DND-41 (cell line): ENCODE measurements at regions not wholly inside any gene's neighbourhood (a gene's known extent, or its start where the extent isn't known, plus 50 kb on each side); places are given as distances from the start of the nearest gene placed in this dataset.

Source experiments
- EZH2 ChIP-seq: IDR thresholded peaks from 3 replicates; pipeline ENCODE4 v1.6.1; 2012; ENCODE audit warnings: borderline replicate concordance, low read depth, mild to moderate bottlenecking, moderate library complexity, low read length, inconsistent platforms; ENCODE audit not compliant: severe bottlenecking
- TF ChIP-seq, protein P1 (sequence below): IDR thresholded peaks from 2 replicates; pipeline ENCODE4 v1.5.1; 2012; ENCODE audit warnings: borderline replicate concordance, low read length, moderate library complexity, mild to moderate bottlenecking; ENCODE audit not compliant: poor library complexity, severe bottlenecking; ENCODE audit errors: extremely low read depth

DNA sequence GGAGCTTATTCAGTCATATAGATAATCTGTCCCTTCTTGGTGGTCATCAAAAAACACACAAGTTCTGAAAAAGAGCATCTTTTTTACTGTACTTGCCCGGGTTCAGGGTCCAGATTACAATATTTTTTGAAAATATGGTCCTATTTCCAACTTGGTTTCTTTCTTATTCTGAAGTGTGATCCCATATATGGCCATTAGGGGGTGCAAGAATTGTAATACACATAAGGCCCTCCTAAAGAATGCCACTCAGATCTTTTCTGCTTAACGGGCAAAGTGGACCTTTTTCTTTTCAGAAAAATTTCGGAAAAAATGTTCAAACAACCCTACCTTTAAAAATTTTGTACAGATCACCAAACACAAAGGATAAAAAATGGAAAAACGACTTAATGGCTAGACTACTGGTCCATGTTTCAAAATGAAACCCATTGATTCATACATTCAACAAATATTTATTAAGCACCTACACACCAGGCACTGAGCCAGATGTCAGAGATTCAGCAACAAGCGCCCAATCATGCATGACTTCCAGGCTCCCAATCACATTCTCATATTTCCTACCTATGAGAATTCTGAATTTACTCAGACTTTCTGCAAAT, 102.0 kb upstream of the MYRIP start:
- TF ChIP-seq, protein P1, sequence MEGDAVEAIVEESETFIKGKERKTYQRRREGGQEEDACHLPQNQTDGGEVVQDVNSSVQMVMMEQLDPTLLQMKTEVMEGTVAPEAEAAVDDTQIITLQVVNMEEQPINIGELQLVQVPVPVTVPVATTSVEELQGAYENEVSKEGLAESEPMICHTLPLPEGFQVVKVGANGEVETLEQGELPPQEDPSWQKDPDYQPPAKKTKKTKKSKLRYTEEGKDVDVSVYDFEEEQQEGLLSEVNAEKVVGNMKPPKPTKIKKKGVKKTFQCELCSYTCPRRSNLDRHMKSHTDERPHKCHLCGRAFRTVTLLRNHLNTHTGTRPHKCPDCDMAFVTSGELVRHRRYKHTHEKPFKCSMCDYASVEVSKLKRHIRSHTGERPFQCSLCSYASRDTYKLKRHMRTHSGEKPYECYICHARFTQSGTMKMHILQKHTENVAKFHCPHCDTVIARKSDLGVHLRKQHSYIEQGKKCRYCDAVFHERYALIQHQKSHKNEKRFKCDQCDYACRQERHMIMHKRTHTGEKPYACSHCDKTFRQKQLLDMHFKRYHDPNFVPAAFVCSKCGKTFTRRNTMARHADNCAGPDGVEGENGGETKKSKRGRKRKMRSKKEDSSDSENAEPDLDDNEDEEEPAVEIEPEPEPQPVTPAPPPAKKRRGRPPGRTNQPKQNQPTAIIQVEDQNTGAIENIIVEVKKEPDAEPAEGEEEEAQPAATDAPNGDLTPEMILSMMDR = peak; percentile 78
- no peak for TF ChIP-seq EZH2
